Spleen (tissue), 7 donors: ENCODE measurements at regions not wholly inside any gene's neighbourhood (a gene's known extent, or its start where the extent isn't known, plus 50 kb on each side); places are given as distances from the start of the nearest gene placed in this dataset.

Source experiments
- CTCF ChIP-seq, 11 experiments: fragments of 200-600 bp in 7 of 11; fragments of 450-650 bp in 4 of 11; sonication (generic) in 4 of 11; IDR thresholded peaks in 8 of 11; conservative IDR thresholded peaks in 3 of 11; 1 replicate in 7 of 11; 2 replicates in 4 of 11; pipeline versions ENCODE4 v1.4.0 to v1.8.0; 2016 to 2021; ENCODE audit warnings: antibody characterized with exemption in 11 of 11, inconsistent platforms in 4 of 11, mild to moderate bottlenecking in 1 of 11
- POLR2A ChIP-seq, 3 donors: fragments of 450-650 bp; IDR thresholded peaks; one replicate each; pipeline ENCODE4 v1.5.1; 2017; ENCODE audit warnings: antibody characterized with exemption in 3 of 3, mild to moderate bottlenecking in 1 of 3
- donor health status: DM: no; HTN: no; CAD: no; lungs with moderate emphysema.
- donor health status: DM: no; HTN: no; CAD: no.
- donor health status: DM: no; HTN: no; CAD: no.

DNA sequence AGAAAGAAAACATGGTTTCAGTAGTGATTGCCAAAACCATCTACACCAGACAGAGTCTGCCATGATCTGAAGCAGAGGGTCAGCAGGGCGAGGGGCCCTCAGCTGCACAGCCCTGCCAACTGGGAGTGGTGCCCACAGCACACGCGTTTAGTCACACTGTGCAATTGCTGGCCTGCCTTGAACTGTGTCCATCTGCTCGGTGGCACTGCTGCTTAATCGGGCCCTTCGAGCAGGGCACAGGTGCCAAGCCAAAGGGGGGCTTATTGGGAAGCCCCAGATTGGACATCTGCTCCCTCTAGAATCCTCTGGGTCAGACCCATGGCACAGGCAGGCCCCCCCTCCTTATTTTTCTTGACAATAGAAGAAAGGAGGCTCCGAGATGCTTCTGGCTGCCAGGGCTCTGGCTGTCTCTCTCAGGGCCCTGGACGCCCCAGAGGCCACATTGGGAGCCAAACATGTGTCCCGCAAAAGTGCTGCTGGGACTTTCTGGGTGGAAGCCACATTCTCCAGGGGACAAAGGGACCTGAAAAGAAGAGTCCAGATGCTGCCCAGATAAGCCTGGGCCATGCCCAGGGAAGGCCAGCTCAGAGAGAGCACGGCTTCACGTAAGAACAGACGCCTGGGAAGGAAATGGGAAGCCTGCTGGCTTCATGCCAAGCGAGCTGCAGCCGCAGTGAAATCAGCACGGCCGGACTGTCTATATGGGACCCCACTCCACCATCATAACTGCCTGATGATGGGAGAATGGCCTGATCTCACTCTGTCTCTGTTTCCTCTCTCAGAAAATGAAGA lies 349.2 kb downstream of the GADD45G start:
- TF ChIP-seq CTCF (IDR thresholded peaks at IDR 0.05 in 8 of 11, conservative IDR thresholded peaks at IDR 0.05 in 3 of 11) (no peak), POLR2A (IDR thresholded peaks at IDR 0.05) (no peak)
